Activated naive CD4-positive, alpha-beta T cell treated with anti-CD3 and anti-CD28 coated beads, Interleukin-2, amount 10 ng/mL, durations not matched to agents 7 days and 5 days (primary cell): ENCODE measurements at regions not wholly inside any gene's neighbourhood (a gene's known extent, or its start where the extent isn't known, plus 50 kb on each side); places are given as distances from the start of the nearest gene placed in this dataset.

ENCODE experiments used
- CTCF ChIA-PET: fragments of 350-600 bp; sonication (Branson Sonifier 250); formaldehyde crosslinking; loops from one replicate; lab custom pipeline; 2021; ENCODE audit warnings: antibody characterized with exemption; lab: Charles Lee
- DNase-seq: peaks from one replicate; pipeline ENCODE4 v3.0.0-alpha.2; 2020
- H3K27ac Mint-ChIP-seq: one replicate; pipeline ENCODE4 v1.8.0; 2021; ENCODE audit warnings: mild to moderate bottlenecking, moderate library complexity, mixed read lengths
- H3K27me3 Mint-ChIP-seq: one replicate; pipeline ENCODE4 v1.8.0; 2021; ENCODE audit warnings: mild to moderate bottlenecking, mixed read lengths
- H3K36me3 Mint-ChIP-seq: one replicate; pipeline ENCODE4 v1.8.0; 2021; ENCODE audit warnings: mixed read lengths
- H3K4me1 Mint-ChIP-seq: one replicate; pipeline ENCODE4 v1.8.0; 2021; ENCODE audit warnings: mixed read lengths
- H3K4me3 Mint-ChIP-seq: one replicate; pipeline ENCODE4 v1.8.0; 2021; ENCODE audit warnings: mild to moderate bottlenecking, moderate library complexity, mixed read lengths
- H3K9me3 Mint-ChIP-seq: one replicate; pipeline ENCODE4 v1.8.0; 2021; ENCODE audit warnings: mixed read lengths

DNA sequence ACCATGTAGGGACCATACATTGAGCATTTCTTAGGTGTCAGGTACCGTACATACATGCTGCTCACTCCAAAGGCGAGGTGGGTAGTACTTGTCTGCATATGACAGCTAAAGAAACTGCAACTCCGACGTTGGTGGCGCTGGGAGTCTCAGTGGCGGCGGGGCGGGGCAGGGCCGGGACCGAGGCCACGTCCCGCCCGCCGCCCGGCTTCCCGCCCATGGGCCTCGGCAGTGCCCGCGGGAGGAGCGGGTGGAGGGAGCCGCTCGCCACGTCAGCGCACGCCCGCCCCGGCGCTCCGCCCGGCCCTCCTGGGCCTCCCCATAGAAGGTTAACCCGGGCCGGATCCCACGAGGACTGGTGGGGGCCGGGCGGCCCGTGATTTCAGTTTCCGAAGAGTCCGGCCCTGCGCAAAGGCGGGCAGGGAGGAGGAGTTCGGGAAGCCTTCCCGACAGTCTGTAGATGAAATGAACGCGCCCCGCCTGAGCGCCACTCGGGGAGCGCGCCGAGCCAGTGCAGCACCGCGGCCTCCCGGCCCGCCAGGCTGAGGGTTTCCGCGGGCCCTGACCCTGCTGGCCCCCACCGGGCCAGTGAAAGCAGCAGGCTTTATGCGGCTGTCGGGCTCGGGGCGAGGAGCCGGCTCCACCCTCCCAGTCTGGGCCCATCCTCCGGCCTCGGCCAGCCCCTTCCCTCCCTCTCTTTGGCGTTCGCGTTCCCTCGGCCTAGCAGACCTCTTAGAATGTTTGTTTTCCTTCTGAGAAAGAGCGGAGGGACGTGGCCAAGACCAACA lies 119.9 kb upstream of the JUN start:
- Mint-ChIP-seq H3K36me3 (no peaks in the 10 kb centered on the region), H3K27ac (peak overlapping the region; percentile 88), H3K9me3 (no peaks in the 10 kb centered on the region), H3K27me3 (peaks cover 15% of the 10 kb centered on the region), H3K4me3 (peak overlapping the region; percentile 77), H3K4me1 (peaks cover 19% of the 10 kb centered on the region)
- peak; percentile 84 for DNase-seq
- CTCF ChIA-PET = interaction anchor here (1.1 to 1.8 kb wide), 2 partner anchors 16 to 37 kb away, joined by 3 to 4 read pairs; no protein-coding TSS in a partner anchor

DNA sequence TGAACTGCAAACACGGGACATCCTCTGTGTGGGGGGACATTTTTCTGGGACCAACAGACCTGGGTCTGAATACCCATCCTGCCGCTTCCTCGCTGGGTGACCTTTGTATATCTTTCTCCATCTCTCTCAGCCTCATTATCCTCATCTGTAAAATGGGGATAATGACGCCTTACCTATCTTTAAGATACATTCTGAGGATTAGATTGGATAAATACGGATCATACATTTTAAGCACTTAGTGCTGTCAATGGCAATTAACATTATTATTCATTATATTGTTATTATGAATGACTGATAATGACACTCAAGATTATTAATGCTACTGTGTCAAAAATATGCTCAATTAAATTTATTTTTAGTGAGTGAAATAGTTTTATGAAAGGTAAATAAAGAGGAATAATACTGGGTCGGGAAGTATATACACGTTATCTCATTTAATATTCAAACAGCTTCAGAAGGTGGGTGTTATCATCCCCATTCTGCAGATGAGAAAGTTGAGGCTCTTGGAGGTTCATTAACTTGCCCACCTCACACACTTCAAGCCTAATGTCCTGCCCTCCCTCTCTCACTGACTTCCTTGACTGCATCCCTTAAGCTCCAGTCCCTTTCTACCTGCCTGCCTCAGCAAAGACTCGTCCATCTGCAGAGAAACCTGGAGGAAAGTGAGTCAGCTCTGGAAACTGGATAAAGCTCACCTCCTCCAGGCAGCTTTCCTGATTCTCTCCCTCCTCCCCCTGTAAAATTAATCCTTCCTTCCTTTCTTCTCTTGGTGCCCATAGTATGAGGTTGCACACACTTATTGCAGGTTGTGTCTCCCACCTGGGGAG lies 120.7 kb upstream of the JUN start:
- CTCF ChIA-PET = no interaction called here
- peaks cover 19% of the 10 kb centered on the region for H3K4me1 Mint-ChIP-seq
- H3K27ac Mint-ChIP-seq = peak overlapping the region; percentile 86

DNA sequence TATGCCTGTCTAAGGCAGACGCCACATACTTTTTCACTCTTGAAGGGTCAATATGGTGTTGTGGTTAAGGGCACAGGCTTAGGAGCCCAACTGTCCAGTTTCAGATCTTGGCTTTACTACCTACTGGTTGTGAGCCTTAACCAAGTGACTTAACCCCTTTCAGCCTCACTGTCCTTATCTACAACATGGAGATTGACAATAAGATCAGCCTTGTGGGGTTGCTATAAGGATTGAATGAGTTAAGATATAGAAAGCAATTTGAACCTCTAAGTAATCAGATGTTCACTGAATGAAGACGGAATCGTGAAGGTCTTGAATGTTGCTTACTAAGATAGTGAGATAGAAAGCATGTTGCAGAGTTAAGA lies 121.3 kb upstream of the JUN start:
- peak overlapping the region; percentile 30 for H3K4me3 Mint-ChIP-seq
- CTCF ChIA-PET = no interaction called here
- DNase-seq = no peak

More for the DNA sequence above, 120.7 kb upstream of the JUN start:
- Mint-ChIP-seq H3K4me3 (peak overlapping the region; percentile 77), H3K36me3 (no peaks in the 10 kb centered on the region), H3K9me3 (no peaks in the 10 kb centered on the region), H3K27me3 (peaks cover 9% of the 10 kb centered on the region)
- DNase-seq = no peak

DNA sequence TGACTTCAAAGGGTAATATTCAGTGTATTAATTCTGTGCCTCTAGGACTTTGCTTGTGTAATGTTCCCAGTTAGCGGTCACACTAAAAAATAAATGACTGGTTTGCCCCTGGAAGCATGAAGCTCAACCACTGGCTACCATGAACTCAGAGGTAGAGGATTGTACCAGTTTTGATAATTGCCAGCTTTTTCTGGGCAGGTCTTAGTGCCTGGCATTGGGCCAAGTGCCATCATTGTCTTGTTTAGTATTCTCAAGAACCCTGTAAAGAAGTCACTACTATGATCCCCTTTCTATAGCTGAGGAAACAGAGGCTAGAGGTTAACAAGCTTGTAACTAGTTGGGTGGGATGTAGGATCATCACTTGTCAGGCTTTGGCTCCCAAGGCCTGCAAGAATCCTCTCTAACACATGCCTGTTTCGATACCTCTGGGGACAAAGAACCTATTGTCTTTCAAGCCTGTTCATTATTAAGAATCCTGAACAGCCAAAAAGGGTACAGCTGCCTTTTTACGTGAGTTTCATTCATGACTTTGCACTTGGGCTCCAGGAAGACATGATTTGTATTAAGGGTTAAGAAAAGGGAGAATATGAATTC lies 121.9 kb upstream of the JUN start:
- Mint-ChIP-seq H3K4me3 (no peak overlapping the region), H3K27ac (no peak overlapping the region), H3K9me3 (no peaks in the 10 kb centered on the region), H3K4me1 (peaks cover 19% of the 10 kb centered on the region), H3K27me3 (peaks cover 7% of the 10 kb centered on the region), H3K36me3 (no peaks in the 10 kb centered on the region)
- CTCF ChIA-PET = interaction anchor here (1.3 kb wide), 1 partner anchor 64 kb away, joined by 3 read pairs; no protein-coding TSS in a partner anchor
- DNase-seq = no peak

More for the DNA sequence above, 121.3 kb upstream of the JUN start:
- no peaks in the 10 kb centered on the region for H3K9me3 Mint-ChIP-seq
- H3K36me3 Mint-ChIP-seq = no peaks in the 10 kb centered on the region
- H3K4me1 Mint-ChIP-seq = peaks cover 19% of the 10 kb centered on the region
- peaks cover 7% of the 10 kb centered on the region for H3K27me3 Mint-ChIP-seq
- H3K27ac Mint-ChIP-seq = no peak overlapping the region

DNA sequence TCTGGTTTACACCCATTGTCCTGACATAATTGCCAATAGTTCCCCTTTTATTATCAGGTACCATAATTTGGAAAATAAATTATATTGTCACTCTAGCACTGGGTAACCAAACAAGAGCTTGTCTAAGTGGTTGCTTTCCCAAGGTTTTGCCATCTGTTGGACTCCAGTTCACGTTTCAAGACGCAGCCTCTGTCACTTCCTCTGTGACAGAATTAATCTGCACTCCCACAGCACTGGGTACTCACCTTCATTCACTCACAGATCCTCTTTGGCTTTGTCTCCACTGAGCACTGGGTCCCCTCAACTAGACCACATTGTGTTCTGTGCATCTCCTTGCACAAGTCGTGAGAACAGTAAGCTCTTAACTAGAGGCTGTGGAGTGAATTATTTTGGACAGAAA lies 123.6 kb upstream of the JUN start:
- Mint-ChIP-seq H3K4me3 (no peak overlapping the region), H3K27me3 (peaks cover 7% of the 10 kb centered on the region), H3K4me1 (peaks cover 19% of the 10 kb centered on the region), H3K27ac (no peak overlapping the region), H3K9me3 (no peaks in the 10 kb centered on the region), H3K36me3 (peaks cover 3% of the 10 kb centered on the region)
- no peak for DNase-seq
- CTCF ChIA-PET = interaction anchor here (1.3 kb wide), 1 partner anchor 66 kb away, joined by 3 read pairs; no protein-coding TSS in a partner anchor

DNA sequence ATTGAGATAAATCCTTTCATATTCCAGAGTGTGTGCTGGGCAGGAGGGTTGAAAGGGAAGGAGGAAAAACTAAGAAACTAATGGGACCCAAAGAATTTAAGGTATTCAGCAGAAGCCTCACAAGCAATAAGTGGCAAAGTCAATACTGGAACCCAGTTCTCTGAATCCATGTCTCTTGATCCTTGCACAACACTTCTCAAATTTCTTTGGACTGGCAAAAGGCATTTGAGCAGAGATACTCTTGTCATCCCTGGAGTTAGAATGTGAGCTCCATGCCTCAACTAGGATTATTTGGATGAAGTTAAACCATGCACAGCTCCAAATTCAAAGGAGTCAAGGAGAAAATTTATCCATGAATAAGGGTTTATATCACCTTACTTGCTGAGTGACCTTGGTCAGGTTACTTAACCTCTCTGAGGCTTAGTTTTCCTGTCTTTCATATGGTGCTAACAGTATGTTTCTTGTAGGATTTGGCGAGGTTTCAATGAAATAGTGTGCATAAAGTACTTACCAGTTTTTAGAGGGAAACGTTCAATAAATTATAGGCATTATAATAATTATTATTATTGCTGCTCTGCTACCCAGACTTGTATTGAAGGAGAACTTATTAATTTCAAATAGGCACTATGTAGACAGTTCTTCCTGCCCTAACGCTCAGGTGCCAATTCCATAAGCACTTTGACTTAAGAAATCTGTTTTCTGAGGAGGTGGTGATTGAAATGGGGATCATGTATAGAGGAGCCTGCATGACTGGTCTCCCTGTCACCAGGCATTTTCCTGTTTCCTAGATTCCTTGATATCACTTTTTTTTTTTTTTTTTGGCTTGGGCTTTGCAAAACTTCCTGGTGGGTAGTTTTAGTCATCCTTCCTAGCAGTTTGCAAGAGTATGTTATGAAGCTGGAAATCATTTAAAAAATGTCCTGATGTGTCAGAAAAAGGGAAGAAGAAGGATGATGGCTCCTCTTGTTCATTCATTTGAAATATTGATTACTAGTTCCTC lies 125.0 kb upstream of the JUN start:
- Mint-ChIP-seq H3K27ac (no peak overlapping the region), H3K4me3 (no peak overlapping the region), H3K27me3 (peaks cover 11% of the 10 kb centered on the region), H3K36me3 (peaks cover 3% of the 10 kb centered on the region), H3K4me1 (peaks cover 11% of the 10 kb centered on the region), H3K9me3 (no peaks in the 10 kb centered on the region)
- CTCF ChIA-PET = no interaction called here
- no peak for DNase-seq

DNA sequence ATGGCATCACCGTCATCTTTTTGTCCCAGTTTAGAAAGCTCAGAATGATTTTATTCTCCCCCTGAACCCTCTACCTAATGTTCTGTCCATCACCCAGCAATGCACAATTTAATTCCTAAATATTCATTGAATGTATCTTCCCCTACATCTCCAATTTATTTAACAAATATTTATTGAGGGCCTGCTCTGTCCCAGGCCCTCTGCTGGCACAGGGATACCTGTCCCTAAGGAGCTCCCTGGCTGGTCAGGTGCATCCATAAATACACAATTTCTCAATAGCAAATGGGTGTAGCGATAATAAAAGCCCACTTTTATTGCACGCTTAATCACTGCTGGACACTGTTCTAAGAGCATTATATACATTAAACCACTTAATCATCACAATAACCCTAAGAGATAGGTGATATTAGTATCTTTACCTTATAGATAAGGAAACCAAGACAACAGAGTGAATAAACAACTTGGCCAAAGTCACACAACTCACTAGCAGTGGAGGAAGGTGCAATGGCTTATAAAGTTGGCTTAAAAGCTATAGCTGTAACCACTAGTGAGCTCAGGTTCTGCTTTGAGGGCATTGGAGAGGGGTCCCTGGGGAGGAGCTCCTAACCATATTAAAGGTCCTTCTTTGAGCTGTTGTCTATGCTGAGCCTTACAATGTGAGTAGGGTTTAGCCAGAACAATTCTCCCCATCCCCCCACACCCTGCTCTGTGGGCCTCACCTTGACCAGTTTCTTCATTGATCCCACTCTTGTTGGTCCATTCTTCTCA lies 126.3 kb upstream of the JUN start:
- H3K36me3 Mint-ChIP-seq = peaks cover 3% of the 10 kb centered on the region
- H3K4me3 Mint-ChIP-seq = no peak overlapping the region
- CTCF ChIA-PET = no interaction called here
- H3K4me1 Mint-ChIP-seq = peaks cover under 1% of the 10 kb centered on the region
- peaks cover 12% of the 10 kb centered on the region for H3K27me3 Mint-ChIP-seq
- no peak overlapping the region for H3K27ac Mint-ChIP-seq
- no peak for DNase-seq
- H3K9me3 Mint-ChIP-seq = peaks cover 7% of the 10 kb centered on the region

DNA sequence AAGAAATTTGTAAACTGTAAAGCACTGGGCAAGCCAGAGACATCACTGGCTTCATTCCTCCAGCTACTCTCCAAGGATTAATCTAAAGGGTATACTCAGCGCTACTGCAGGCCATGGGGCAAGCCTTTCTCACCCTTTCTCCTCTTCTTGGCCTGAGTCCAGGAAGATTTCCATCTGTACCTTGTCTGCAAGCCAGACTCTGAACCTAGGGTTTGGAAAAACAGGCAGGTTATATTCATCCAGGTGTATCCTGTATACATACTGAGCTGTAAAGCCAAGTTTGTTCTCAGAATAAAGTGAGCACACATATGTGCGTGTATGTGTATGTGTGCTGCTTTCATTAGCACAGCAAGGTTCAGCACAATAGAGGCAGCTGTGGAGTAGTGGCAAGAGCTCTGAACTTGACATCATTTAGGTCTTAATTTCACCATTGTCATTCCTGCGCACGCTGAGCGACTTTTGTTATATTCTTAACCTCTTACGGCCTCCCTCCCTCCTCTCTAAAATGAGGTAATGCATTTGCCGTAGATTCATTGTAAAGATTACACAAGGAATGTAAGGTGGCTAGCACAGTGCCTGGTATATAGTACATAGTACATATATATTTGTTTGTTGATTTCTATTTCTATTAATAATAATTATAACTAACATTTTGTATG lies 128.1 kb upstream of the JUN start:
- Mint-ChIP-seq H3K27me3 (peaks cover 8% of the 10 kb centered on the region), H3K4me3 (no peak overlapping the region), H3K4me1 (no peaks in the 10 kb centered on the region), H3K27ac (no peak overlapping the region), H3K9me3 (peaks cover 11% of the 10 kb centered on the region), H3K36me3 (peaks cover 3% of the 10 kb centered on the region)
- CTCF ChIA-PET = no interaction called here
- DNase-seq = no peak

DNA sequence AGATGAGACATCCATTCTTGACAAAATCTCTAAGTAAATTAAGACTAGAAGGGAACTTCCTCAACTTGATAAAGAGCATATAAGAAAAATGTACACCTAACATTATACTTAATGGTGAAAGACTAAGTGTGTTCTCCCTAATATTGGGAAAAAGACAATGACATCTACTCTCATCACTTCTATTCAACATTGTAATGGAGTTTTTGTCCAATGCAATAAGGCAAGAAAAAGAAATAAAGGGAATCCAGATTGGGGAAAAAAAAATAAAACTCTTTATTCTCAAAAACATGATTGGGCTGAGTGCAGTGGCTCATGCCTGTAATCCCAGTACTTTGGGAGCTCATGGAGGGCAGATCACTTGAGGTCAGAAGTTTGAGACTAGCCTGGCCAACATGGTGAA lies 131.1 kb upstream of the JUN start:
- peaks cover 9% of the 10 kb centered on the region for H3K27me3 Mint-ChIP-seq
- peaks cover 11% of the 10 kb centered on the region for H3K9me3 Mint-ChIP-seq
- H3K4me3 Mint-ChIP-seq = no peak overlapping the region
- CTCF ChIA-PET = no interaction called here
- no peaks in the 10 kb centered on the region for H3K4me1 Mint-ChIP-seq
- peaks cover 3% of the 10 kb centered on the region for H3K36me3 Mint-ChIP-seq
- no peak for DNase-seq
- no peak overlapping the region for H3K27ac Mint-ChIP-seq

DNA sequence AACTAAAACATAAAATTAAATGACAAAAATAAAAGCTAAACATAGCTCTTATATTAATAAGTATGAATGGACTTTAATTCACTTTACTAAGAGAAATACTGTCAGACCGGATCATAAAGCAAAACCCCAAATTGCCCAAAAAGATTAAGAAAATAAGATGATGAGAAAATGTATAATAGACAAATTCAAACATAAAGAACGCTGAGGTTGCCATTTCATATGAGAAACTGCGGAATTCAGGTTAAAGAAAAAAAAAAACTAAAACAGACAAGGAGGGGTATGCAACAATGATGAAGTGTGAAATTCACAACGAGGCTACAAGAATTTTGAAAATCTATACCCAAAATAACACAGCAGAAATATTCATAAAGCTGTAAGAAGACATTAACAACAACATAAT lies 133.6 kb upstream of the JUN start:
- Mint-ChIP-seq H3K9me3 (peaks cover 11% of the 10 kb centered on the region), H3K4me3 (no peak overlapping the region), H3K4me1 (peaks cover 14% of the 10 kb centered on the region), H3K36me3 (no peaks in the 10 kb centered on the region), H3K27ac (no peak overlapping the region), H3K27me3 (peaks cover 9% of the 10 kb centered on the region)
- no peak for DNase-seq
- CTCF ChIA-PET = no interaction called here

DNA sequence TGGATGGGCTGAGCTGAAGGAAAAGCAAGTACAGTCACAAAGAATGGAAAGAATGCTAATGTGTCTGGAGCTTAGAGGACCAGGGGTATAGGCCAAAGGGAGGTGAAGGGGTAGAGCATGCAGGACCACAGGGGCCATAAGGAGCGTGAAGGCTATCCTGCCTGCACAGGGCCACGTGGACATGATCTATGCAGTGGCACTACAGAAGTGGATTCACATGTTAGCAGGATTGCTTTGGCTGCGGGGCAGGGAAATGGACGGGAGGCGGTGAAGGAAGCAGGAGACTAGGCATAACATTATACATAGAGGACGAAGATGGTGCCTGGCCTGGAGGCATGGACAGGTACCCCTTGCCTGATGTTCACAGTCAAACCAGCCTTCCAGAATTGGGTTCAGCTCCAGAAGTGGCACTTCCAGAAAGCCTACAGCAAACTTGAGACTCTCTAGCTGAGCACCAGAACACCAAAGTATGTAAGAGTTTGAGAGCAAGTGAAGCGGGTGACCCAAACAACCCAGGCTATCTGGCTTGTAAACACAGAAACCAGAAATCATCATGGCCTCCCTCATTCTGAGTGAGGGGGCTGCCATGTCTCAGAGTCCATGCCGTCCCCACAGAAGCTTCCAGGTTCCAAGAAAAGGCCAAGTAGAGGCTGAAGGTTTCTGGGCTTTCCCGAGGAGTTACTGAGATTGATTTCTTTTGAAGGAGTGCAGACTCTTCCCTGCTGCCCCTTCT lies 135.5 kb upstream of the JUN start:
- Mint-ChIP-seq H3K36me3 (no peaks in the 10 kb centered on the region), H3K9me3 (peaks cover 8% of the 10 kb centered on the region), H3K4me1 (peaks cover 24% of the 10 kb centered on the region), H3K27ac (no peak overlapping the region), H3K4me3 (no peak overlapping the region), H3K27me3 (peaks cover 8% of the 10 kb centered on the region)
- CTCF ChIA-PET = interaction anchor here (1.0 kb wide), 1 partner anchor 17 kb away, joined by 4 read pairs; no protein-coding TSS in a partner anchor
- no peak for DNase-seq

DNA sequence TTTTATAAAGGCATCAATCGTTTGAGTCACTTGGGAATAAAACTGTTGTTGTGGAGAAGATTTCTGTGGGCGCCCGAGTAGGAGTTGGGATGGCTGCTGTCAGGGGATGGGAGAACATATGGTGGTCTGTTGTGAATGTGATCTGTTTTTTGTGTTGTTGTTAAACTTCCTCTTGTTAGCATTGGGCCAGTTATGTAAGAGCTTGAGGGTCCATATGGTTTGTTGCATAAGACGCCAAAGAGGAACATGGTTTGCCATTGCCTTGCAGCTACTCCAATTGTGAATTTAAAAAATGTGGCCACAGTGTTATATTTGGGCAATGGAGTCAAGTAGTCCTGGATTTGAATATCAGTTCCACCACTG lies 136.1 kb upstream of the JUN start:
- Mint-ChIP-seq H3K4me1 (peaks cover 24% of the 10 kb centered on the region), H3K4me3 (no peak overlapping the region), H3K36me3 (no peaks in the 10 kb centered on the region), H3K27me3 (peaks cover 8% of the 10 kb centered on the region), H3K27ac (no peak overlapping the region), H3K9me3 (peaks cover 5% of the 10 kb centered on the region)
- no peak for DNase-seq
- CTCF ChIA-PET = interaction anchor here (1.0 to 1.2 kb wide), 2 partner anchors 17 to 779 kb away, joined by 3 to 4 read pairs; no protein-coding TSS in a partner anchor
